IPS-18c (cell line): ENCODE measurements at regions not wholly inside any gene's neighbourhood (a gene's known extent, or its start where the extent isn't known, plus 50 kb on each side); places are given as distances from the start of the nearest gene placed in this dataset.
"Not testable (repeated sequence)": the region's sequence is repeated elsewhere in the genome, so short reads cannot be mapped to it uniquely, and the experiment has no call there.

Experiments
- H3K4me3 ChIP-seq: 2 replicates; pipeline ENCODE4 v1.7.0; 2013; ENCODE audit warnings: low read depth, mild to moderate bottlenecking, low read length, moderate library complexity; ENCODE audit not compliant: insufficient read depth
- H3K9me3 ChIP-seq: one replicate; pipeline ENCODE4 v1.6.1; 2013; ENCODE audit warnings: mild to moderate bottlenecking, low read length, moderate library complexity; ENCODE audit not compliant: control insufficient read depth, insufficient read depth

DNA sequence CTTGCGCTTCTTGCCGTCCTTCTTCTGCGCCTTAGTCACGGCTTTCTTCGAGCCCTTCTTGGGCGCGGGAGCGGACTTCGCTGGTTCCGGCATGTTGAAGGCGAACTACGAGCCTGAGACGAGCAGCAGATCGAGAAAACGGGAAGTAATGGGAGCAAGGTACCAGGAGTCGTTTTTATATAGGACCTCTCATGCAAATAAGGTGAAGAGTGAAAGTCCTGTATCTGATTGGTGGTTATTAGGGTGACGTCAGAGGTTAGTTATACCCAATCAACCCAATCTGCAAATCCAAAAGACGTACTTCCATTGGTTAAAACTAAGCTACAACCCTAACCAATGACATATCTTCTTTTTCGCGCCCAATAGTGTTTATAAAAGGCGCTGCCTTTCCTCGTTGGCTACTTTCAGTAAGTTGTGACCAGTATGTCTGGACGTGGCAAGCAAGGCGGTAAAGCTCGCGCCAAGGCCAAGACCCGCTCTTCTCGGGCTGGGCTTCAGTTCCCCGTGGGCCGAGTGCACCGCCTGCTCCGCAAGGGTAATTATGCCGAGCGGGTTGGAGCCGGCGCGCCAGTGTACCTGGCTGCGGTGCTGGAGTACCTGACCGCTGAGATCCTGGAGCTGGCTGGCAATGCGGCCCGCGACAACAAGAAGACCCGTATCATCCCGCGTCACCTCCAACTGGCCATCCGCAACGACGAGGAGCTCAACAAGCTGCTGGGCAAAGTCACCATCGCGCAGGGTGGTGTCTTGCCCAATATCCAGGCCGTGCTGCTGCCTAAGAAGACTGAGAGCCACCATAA, 100.6 kb upstream of the PRSS16 start:
- H3K4me3 ChIP-seq = peak overlapping the region; percentile 67
- H3K9me3 ChIP-seq = no peaks in the 10 kb centered on the region

DNA sequence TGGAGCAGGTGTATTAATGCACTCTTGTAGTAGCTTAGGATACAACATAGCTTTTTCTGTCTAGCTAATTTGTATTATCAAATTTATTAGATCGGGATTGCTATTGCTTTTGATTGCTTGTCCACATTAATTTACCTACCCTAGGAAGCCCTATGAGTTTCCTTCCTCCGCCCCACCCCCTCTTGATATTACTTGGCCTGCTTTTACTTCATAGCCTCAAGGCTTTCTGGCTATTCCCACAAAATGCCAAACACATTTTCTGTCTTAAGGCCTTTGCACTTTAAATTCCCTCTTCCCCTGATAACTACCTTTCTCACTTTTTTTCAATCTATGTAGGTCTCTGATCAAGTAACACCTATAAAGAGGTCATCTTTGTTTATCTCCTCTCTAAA, 99.1 kb upstream of the PRSS16 start:
- Histone ChIP-seq H3K4me3 (no peak overlapping the region), H3K9me3 (no peaks in the 10 kb centered on the region)

DNA sequence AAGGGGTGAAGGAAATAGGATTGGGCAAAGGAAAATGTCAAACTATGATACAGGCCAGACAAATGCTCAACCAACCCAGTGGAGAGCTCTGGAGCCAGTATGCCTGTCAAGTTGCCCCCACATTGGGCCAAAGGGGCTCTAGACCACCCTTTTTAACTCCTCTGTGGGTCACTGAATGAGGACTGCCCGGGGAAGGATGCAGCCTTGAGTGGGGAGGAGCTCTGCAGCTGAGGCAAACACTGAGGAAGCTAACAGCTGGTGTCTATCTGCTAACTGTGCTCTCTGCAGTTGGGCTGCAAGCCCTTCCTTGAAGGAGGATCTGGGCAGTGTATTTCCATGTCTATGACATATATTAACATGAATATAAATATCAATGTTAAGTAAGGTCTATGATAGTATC, 98.4 kb upstream of the PRSS16 start:
- H3K4me3 ChIP-seq = no peak overlapping the region
- H3K9me3 ChIP-seq = no peaks in the 10 kb centered on the region

DNA sequence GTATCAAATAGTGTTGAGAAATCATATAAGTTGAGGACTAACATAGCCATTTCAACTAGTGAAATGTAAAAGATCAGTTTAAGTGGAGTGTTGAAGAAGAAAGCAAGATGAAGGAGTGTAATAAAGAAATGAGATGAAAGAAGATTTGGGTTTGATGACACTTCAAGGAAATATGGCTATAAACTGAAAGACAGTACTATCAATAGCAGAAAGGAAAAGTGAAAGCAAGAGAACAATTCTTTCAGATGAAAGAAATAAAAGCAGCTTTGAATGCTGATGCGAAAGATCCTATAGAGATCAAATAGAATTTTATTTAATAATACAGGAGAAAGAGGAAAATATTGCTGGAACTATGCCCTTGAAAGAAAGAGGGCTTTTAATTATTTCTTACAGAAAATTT, 92.8 kb upstream of the PRSS16 start:
- Histone ChIP-seq H3K9me3 (no peaks in the 10 kb centered on the region), H3K4me3 (no peak overlapping the region)

DNA sequence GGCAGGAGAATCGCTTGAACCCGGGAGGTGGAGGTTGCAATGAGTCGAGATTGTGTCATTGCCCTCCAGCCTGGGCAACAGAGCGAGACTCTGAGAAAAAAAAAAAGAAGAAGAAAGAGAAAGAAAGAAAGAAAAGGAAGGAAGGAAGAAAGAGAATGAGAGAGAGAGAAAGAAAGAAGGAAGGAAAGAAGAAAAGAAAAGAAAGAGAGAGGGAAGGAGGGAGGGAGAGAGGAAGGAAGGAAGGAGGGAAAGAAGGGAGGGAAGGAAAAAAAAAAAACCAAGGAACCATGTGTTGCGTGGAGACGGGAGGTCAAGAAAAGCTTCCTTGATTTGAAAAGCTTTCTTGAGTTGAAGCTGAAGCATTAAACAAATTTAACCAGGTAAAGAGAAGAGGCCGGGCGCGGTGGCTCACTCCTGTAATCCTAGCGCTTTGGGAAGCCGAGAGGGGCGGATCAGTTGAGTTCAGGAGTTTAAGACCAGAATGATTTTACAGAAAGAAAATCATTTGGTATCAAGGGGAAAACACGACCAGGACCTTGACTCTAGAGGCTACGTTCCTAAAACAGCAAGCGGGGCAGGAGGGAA, 90.5 kb upstream of the PRSS16 start:
- Histone ChIP-seq H3K4me3 (peak overlapping the region; percentile 54), H3K9me3 (no peaks in the 10 kb centered on the region)

DNA sequence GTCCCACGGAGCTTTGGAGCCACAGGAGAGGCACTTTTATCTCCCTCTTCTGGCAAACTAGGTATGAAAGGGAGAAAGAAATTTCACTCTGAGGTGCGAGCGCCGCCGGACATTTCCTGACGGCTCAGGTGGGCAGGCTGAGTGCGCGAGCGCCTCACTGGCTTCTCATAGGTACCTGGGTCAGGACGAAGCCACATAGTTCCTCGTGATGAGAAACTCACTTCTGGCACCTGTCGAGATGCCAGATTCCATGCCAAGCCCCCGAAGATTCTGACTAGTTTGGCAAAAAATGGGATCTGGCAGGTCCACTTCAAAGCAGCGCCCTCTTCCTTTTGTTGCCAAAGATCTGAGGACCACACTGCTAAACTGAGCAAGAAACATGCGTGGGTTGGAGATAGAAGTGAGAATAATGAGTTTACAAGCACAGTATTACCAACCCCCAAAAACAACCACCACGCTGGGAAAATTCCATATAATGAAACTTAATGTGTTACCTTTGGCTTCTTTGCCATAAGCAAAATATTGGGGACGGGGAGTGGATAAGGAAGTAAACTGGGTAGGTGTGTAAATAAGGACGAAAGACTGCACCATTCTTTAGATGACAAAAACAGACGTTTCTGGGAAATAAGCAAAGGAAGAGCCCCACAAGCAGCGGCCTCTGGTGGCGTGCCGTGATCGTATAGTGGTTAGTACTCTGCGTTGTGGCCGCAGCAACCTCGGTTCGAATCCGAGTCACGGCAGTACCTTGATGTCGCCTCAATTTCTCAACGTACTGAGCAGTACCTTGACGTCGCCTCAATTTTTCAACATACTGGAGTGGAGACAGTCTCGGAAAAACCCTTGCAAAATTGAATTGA, 89.8 kb upstream of the PRSS16 start:
- H3K4me3 ChIP-seq = peak overlapping the region; percentile 54

DNA sequence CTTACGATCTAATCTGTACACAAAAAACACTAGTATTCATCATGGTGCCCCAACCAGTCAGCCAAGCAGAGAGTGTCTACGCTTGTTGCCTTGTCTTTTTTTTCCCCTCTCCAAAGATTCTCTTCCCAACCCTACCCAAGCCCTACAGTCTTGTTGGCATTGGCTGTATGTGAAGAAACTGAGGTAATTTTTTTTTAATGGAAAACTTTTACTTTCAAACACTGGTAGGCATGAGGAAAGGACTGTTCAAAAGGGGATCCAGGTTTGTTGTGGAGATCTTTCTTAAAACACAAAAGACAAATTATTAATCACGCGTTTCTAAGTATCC, 89.2 kb upstream of the PRSS16 start:
- no peak overlapping the region; the same call in 1 of the 2 replicates for H3K4me3 ChIP-seq

More for the DNA sequence above, 89.8 kb upstream of the PRSS16 start:
- H3K9me3 ChIP-seq = no peaks in the 10 kb centered on the region

DNA sequence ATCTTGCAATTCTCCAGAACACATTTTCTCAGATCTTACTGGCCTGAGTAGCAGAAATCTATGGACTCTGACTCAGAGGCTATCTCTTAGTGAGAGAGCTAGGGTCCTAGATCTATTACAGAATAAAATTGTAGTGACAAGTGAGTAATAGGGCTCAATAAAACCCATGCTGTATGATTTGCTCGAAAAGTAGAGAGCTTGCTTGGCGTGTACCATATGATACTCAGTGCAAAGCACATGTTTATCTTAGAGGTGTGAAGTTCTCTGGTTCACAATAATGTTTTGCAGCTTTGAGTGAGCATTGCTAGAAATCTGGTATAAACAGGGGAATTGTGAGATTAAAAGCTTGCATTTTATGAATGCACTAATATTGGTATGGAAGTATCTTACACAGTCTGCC, 87.8 kb upstream of the PRSS16 start:
- Histone ChIP-seq H3K4me3 (no peak overlapping the region), H3K9me3 (no peaks in the 10 kb centered on the region)

More for the DNA sequence above, 89.2 kb upstream of the PRSS16 start:
- H3K9me3 ChIP-seq = no peaks in the 10 kb centered on the region

DNA sequence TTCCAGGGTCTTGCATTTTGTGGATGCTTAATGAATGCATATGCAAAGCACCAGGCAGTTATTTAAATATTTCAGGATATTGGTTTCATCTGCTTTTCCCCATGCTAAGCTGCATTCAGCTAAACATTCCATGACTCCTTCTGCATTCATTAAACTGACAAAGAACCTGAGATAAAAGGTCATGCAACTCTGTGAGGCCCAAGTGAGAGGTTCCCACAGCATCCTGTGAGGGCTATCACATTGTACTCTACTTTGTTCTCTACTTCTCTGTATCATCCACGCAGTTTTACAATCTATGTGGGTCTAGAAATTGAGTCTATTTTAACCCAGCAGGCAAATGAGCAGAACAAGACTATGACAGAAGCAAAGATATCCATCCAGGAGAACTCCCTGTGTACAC, 86.4 kb upstream of the PRSS16 start:
- H3K4me3 ChIP-seq = no peak overlapping the region

DNA sequence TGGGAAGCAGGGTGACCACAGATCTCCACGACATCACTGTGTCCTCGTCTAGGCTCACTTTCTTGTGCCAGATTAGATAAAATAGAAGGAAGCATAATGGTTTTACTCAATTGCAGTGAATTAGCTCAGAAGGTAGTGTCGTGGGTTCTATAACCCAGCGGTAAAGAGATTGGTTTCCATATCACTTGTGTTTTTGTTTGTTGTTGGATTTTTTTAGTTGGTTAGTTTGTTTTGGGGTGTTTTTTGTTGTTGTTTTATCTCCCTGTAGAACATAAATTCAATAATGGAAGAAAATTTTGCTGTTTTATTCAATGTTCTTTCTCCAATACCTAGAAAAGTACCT, 85.9 kb upstream of the PRSS16 start:
- Histone ChIP-seq H3K4me3 (no peak overlapping the region), H3K9me3 (no peaks in the 10 kb centered on the region)

More for the DNA sequence above, 86.4 kb upstream of the PRSS16 start:
- H3K9me3 ChIP-seq = no peaks in the 10 kb centered on the region

DNA sequence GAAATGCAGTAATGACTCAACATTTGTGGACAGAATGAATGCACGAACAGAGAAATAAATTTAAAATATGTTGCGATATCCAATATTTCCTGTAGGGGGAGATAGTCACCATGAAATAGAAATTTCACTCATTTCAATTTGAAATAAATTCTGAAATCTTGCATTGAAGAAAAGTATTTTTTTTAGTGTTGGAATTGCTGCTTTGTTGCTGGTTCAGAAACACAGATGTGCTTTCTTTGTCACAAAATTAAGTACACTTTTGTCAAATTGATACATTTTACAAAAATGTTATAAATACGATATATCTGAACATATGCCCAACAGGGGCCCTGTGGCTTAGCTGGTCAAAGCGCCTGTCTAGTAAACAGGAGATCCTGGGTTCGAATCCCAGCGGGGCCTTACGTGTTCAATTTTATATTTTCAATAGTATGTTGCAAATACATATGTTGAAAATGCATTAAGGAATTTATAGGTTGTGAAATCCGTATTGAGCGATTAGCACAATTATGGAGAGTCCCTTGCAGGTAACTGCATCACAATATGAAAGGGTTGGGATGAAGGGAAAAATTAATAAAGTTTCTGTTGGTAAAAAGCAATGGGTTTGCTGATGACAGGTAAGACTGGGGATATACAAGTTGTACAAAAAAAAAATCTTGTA, 85.4 kb upstream of the PRSS16 start:
- Histone ChIP-seq H3K9me3 (no peaks in the 10 kb centered on the region), H3K4me3 (no peak overlapping the region)

DNA sequence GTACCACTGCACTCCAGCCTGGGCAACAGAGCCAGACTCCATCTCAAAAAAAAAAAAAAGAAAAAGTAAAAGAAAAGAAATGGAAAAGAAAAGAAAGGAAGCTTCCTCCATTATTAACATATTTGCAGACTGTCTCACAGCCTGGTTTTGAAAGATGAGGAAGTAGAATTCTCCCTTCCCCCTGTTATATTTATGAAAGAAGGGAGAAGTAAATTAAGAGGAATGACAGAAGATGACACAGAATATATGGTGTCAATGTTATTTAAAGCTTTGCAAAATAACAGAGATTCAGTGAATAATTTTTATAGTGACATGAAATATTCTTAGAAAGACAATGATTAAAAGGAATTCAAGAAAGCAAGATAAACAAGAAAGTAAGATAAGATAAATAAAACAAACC, 83.7 kb upstream of the PRSS16 start:
- Histone ChIP-seq H3K9me3 (no peaks in the 10 kb centered on the region), H3K4me3 (no peak overlapping the region)

DNA sequence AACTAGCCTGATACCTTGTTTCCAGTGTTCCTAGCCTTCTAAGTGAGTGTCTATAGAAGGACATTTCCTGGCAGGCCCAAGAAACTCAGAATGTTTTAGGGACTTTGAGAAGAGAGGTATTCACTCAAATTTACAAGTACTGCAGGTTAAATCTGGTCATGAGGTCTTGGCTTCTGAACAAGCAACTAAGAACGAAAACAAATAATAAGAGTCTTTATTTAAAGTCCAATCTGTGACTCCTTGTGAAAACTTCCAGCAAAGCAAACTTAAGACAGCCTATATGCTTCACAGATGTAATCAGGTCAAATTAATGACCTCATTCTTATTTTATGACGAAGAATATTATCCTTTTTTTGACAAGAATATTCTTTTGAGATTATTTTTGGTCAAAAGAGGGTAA, 79.4 kb upstream of the PRSS16 start:
- Histone ChIP-seq H3K9me3 (no peaks in the 10 kb centered on the region), H3K4me3 (no peak overlapping the region)

DNA sequence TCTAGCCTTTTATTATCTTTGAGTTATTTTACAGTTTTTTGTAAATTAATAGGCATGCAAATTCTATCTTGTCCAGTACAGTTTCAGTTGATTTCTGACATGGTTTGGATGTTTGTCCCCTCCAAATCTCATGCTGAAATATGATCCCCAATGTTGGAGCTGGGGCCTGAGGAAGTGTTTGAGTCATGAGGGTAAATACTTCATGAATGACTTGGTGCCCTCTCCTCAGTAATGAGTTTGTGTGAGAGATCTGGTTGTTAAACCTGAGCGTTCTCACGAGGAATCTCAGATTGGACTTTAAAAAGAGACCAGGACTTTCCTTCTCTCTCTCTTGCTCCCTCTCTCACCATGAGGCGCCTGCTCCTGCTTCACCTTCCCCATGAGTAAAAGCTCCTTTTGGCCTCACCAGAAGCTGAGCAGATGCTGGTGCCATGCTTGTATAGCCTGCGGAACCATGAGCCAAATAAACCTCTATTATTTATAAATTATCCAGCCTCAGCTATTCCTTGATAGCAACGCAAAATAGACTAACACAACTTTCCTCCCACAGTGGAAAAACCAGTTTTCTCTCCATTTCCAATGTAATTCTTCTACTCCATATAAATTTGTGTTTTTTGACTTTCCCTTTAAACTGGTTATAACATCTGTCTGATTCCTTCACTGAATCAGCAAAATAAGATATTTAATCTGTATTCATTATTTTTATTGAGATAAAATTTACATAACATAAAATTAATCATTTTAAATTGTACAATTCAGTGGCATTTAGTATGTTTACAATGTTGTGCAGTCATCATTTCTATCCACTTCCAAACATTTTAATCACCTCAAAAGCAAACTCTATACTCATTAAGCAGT, 78.7 kb upstream of the PRSS16 start:
- Histone ChIP-seq H3K4me3 (no peak overlapping the region), H3K9me3 (no peaks in the 10 kb centered on the region)

DNA sequence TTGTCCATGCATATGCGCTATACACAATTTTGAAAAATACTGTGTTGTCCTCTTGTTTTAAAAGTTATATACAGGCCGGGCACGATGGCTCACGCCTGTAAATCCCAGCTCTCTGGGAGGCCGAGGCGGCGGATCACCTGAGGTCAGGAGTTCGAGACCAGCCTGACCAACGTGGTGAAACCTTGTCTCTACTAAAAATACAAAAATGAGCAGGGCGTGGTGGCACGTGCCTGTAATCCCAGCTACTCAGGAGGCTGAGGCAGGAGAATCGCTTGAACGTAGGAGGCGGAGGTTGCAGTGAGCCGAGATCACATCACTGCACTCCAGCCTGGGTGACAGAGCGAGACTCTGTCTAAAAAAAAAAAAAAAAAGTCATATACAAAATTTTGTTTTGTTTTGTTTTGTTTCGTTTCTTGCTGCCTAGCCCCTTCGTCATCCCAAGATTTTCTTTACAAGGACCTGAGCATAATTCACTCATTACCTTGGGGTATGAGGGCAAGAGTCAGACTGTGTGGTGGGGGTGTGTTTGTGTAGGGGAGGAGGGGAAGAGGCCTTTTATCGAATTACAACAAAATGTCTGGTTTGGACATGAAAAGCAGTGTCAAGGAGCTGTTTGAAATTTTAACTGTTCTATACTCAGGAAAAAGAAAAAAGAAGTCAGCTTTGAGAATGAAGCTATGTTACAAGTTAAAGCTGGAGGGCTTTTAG, 74.8 kb upstream of the PRSS16 start:
- H3K4me3 ChIP-seq, H3K9me3 ChIP-seq: not testable (repeated sequence)

DNA sequence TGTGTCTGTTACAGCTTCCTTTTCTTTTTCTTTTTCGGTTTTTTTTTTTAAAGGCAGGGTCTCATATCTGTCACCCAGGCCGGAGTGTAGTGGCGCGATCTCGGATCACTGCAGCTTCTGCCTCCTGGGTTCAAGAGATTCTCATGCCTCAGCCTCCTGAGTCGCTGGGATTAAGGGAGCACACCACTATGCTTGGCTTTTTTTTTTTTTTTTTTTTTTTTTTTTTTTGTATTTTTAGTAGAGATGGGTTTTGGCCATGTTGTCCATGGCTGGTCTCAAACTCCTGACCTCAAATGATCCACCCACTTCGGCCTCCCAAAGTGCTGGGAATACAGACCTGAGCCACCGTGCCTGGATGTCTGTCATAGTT, 74.3 kb upstream of the PRSS16 start:
- not testable (repeated sequence) for H3K9me3 ChIP-seq, H3K4me3 ChIP-seq
